GM23338 (cell line): ENCODE measurements at regions not wholly inside any gene's neighbourhood (a gene's known extent, or its start where the extent isn't known, plus 50 kb on each side); places are given as distances from the start of the nearest gene placed in this dataset.
A peak's percentile ranks its signal among the peaks of the same experiment; 100 is the strongest.

Experiments
- ATAC-seq: fragments of 200-7000 bp; cut with Tn5 transposase; 3 replicates; pipeline ENCODE4 v1.9.1; 2020
- DNase-seq: peaks from one replicate; pipeline ENCODE4 v3.0.0-alpha.2; 2015; ENCODE audit warnings: low spot score
- H2AFZ ChIP-seq: fragments of 200-600 bp; sonication (generic); 2 replicates; pipeline ENCODE4 v1.8.0; 2016; ENCODE audit warnings: antibody characterized with exemption, mild to moderate bottlenecking, moderate library complexity
- H3F3A ChIP-seq: fragments of 200-600 bp; sonication (generic); replicated peaks from 2 replicates; pipeline ENCODE4 v1.8.0; 2017; ENCODE audit warnings: antibody characterized with exemption, mixed run types, low read depth
- H3K27ac ChIP-seq: fragments of 200-600 bp; sonication (generic); 2 replicates; pipeline ENCODE4 v1.6.1; 2016; ENCODE audit warnings: low read depth
- H3K27me3 ChIP-seq: fragments of 200-600 bp; sonication (generic); 2 replicates; pipeline ENCODE4 v1.8.0; 2016; ENCODE audit warnings: mild to moderate bottlenecking, mixed run types, moderate library complexity; ENCODE audit not compliant: insufficient read depth
- H3K36me3 ChIP-seq: fragments of 200-600 bp; sonication (generic); 2 replicates; pipeline ENCODE4 v1.8.0; 2016; ENCODE audit warnings: mild to moderate bottlenecking; ENCODE audit not compliant: insufficient read depth
- H3K4me1 ChIP-seq: fragments of 200-600 bp; sonication (generic); 2 replicates; pipeline ENCODE4 v1.8.0; 2016; ENCODE audit warnings: mild to moderate bottlenecking, moderate library complexity; ENCODE audit not compliant: insufficient read depth
- H3K4me2 ChIP-seq: fragments of 200-600 bp; sonication (generic); 2 replicates; pipeline ENCODE4 v1.7.1; 2017; ENCODE audit warnings: mixed run types
- H3K4me3 ChIP-seq: fragments of 200-600 bp; sonication (generic); 2 replicates; pipeline ENCODE4 v1.6.1; 2016; ENCODE audit warnings: mixed run types
- H3K79me2 ChIP-seq: fragments of 200-600 bp; sonication (generic); replicated peaks from 2 replicates; pipeline ENCODE4 v1.8.0; 2017; ENCODE audit warnings: mild to moderate bottlenecking; ENCODE audit not compliant: insufficient read depth
- H3K9me2 ChIP-seq: fragments of 200-600 bp; sonication (generic); 2 replicates; pipeline ENCODE4 v1.8.0; 2017; ENCODE audit not compliant: insufficient read depth
- H4K20me1 ChIP-seq: fragments of 200-600 bp; sonication (generic); replicated peaks from 2 replicates; pipeline ENCODE4 v1.8.0; 2017; ENCODE audit warnings: mild to moderate bottlenecking; ENCODE audit not compliant: insufficient read depth
- H3K27ac Mint-ChIP-seq: 2 replicates; pipeline ENCODE4 v1.8.0; 2020; ENCODE audit warnings: inconsistent platforms, mild to moderate bottlenecking, moderate library complexity, mixed read lengths
- H3K27me3 Mint-ChIP-seq: 3 replicates; pipeline ENCODE4 v1.8.0; 2022; ENCODE audit warnings: low read depth, mild to moderate bottlenecking, moderate library complexity, mixed read lengths, inconsistent platforms; ENCODE audit not compliant: insufficient read depth, poor library complexity
- H3K36me3 Mint-ChIP-seq: 3 replicates; pipeline ENCODE4 v1.8.0; 2021; ENCODE audit warnings: low read depth, mild to moderate bottlenecking, inconsistent platforms, moderate library complexity, mixed read lengths
- H3K4me1 Mint-ChIP-seq: 3 replicates; pipeline ENCODE4 v1.8.0; 2020; ENCODE audit warnings: mild to moderate bottlenecking, inconsistent platforms, mixed read lengths
- H3K4me3 Mint-ChIP-seq: 3 replicates; pipeline ENCODE4 v1.8.0; 2021; ENCODE audit warnings: moderate library complexity, mild to moderate bottlenecking, inconsistent platforms, mixed read lengths
- H3K9me3 Mint-ChIP-seq: 3 replicates; pipeline ENCODE4 v1.8.0; 2020; ENCODE audit warnings: moderate library complexity, mild to moderate bottlenecking, inconsistent platforms, mixed read lengths
- CREB1 ChIP-seq: fragments of 250-450 bp; sonication (Bioruptor Pico); IDR thresholded peaks from 2 replicates; pipeline ENCODE4 v1.5.0; 2020; ENCODE audit warnings: low read depth, mild to moderate bottlenecking, moderate library complexity
- EZH2 ChIP-seq: fragments of 200-600 bp; sonication (generic); IDR thresholded peaks from one replicate; pipeline ENCODE4 v1.8.0; 2017; ENCODE audit warnings: antibody characterized with exemption, mild to moderate bottlenecking, low read depth; ENCODE audit not compliant: unreplicated experiment
- EZH2phosphoT487 ChIP-seq: fragments of 200-600 bp; sonication (generic); IDR thresholded peaks from one replicate; pipeline ENCODE4 v1.8.1; 2018; ENCODE audit warnings: antibody characterized with exemption; ENCODE audit not compliant: unreplicated experiment
- JUNB ChIP-seq: IDR thresholded peaks from one replicate; pipeline ENCODE4 v1.6.1; 2016; ENCODE audit warnings: antibody characterized with exemption; ENCODE audit not compliant: unreplicated experiment
- NANOG ChIP-seq: IDR thresholded peaks from 2 replicates; pipeline ENCODE4 v1.6.1; 2016; ENCODE audit warnings: antibody characterized with exemption, borderline replicate concordance
- POLR2AphosphoS5 ChIP-seq: IDR thresholded peaks from 2 replicates; pipeline ENCODE4 v1.6.1; 2016; ENCODE audit warnings: antibody characterized with exemption, low read depth
- STAT1 ChIP-seq: IDR thresholded peaks from one replicate; pipeline ENCODE4 v1.6.1; 2016; ENCODE audit warnings: antibody characterized with exemption; ENCODE audit not compliant: unreplicated experiment
- ZNF114 ChIP-seq: fragments of 250-450 bp; sonication (Bioruptor Pico); IDR thresholded peaks from 2 replicates; pipeline ENCODE4 v1.5.0; 2020; ENCODE audit warnings: mild to moderate bottlenecking, moderate library complexity
- ZNF331 ChIP-seq: fragments of 250-450 bp; sonication (Bioruptor Pico); IDR thresholded peaks from 2 replicates; pipeline ENCODE4 v1.5.0; 2020; ENCODE audit warnings: low read depth, mild to moderate bottlenecking, moderate library complexity
- TF ChIP-seq, protein P1 (sequence below): IDR thresholded peaks from one replicate; pipeline ENCODE4 v1.6.1; 2018; ENCODE audit warnings: antibody characterized with exemption; ENCODE audit not compliant: unreplicated experiment
- TF ChIP-seq, protein P2 (sequence below), 2 experiments: fragments of 200-600 bp in 1 of 2; sonication (generic) in 1 of 2; conservative IDR thresholded peaks; 2 replicates each; pipeline versions ENCODE4 v1.5.1 to v1.6.1; 2016 to 2017; ENCODE audit warnings: antibody characterized with exemption in 2 of 2, low read depth in 2 of 2, mild to moderate bottlenecking in 2 of 2, moderate library complexity in 1 of 2
- TF ChIP-seq, protein P3 (sequence below): fragments of 250-450 bp; sonication (Bioruptor Pico); IDR thresholded peaks from 2 replicates; pipeline ENCODE4 v1.5.0; 2020; ENCODE audit warnings: mild to moderate bottlenecking, moderate library complexity
- TF ChIP-seq, protein P4 (sequence below): IDR thresholded peaks from 2 replicates; pipeline ENCODE4 v1.6.1; 2016; ENCODE audit warnings: antibody characterized with exemption

DNA sequence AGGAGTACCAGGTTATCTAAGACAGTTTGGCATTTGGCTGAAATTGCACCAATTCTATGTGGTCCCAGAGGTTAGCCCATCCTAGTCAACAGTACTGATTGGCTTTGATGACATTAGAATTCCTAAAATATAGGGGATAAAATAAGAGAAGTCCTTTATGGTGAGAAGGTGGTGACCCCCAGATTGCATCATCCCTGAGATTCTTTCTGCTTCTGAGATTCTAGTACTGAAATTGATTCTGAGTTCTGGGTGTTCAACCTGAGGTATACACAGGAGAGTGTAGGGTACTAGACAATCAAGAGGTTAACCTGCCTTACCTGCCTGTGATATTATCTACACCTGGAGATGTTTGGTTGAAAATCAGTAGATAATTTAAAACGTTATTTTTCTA lies 140.9 kb upstream of the MRPS22 start:
- ATAC-seq (no peak), DNase-seq (no peak)
- Mint-ChIP-seq H3K27me3 (peaks cover 6% of the 10 kb centered on the region), H3K27ac (0 out of 2 replicates have a peak overlapping the region, but pooled peaks have one; percentile 44), H3K4me3 (no peak overlapping the region), H3K9me3 (peaks cover 3% of the 10 kb centered on the region; the same call in 2 of the 3 replicates), H3K4me1 (peaks cover 3% of the 10 kb centered on the region; the same call in 1 of the 3 replicates), H3K36me3 (no peaks in the 10 kb centered on the region)
- Histone ChIP-seq H3K9me2 (no peaks in the 10 kb centered on the region), H3K27me3 (no peaks in the 10 kb centered on the region), H3K27ac (no peak overlapping the region), H3K4me3 (no peak overlapping the region), H4K20me1 (no peaks in the 10 kb centered on the region), H3K4me2 (no peak overlapping the region), H2AFZ (no peak overlapping the region), H3K79me2 (no peaks in the 10 kb centered on the region), H3F3A (no peaks in the 10 kb centered on the region), H3K4me1 (no peaks in the 10 kb centered on the region), H3K36me3 (no peaks in the 10 kb centered on the region)
- TF ChIP-seq EZH2phosphoT487 (no peak), CREB1 (CRISPR knock-in tag) (no peak), POLR2AphosphoS5 (no peak), STAT1 (no peak), EZH2 (no peak), JUNB (no peak), ZNF114 (no peak), ZNF331 (CRISPR knock-in tag) (no peak), NANOG (no peak)
- TF ChIP-seq, protein P1, sequence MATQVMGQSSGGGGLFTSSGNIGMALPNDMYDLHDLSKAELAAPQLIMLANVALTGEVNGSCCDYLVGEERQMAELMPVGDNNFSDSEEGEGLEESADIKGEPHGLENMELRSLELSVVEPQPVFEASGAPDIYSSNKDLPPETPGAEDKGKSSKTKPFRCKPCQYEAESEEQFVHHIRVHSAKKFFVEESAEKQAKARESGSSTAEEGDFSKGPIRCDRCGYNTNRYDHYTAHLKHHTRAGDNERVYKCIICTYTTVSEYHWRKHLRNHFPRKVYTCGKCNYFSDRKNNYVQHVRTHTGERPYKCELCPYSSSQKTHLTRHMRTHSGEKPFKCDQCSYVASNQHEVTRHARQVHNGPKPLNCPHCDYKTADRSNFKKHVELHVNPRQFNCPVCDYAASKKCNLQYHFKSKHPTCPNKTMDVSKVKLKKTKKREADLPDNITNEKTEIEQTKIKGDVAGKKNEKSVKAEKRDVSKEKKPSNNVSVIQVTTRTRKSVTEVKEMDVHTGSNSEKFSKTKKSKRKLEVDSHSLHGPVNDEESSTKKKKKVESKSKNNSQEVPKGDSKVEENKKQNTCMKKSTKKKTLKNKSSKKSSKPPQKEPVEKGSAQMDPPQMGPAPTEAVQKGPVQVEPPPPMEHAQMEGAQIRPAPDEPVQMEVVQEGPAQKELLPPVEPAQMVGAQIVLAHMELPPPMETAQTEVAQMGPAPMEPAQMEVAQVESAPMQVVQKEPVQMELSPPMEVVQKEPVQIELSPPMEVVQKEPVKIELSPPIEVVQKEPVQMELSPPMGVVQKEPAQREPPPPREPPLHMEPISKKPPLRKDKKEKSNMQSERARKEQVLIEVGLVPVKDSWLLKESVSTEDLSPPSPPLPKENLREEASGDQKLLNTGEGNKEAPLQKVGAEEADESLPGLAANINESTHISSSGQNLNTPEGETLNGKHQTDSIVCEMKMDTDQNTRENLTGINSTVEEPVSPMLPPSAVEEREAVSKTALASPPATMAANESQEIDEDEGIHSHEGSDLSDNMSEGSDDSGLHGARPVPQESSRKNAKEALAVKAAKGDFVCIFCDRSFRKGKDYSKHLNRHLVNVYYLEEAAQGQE = no peak
- TF ChIP-seq, protein P2, sequence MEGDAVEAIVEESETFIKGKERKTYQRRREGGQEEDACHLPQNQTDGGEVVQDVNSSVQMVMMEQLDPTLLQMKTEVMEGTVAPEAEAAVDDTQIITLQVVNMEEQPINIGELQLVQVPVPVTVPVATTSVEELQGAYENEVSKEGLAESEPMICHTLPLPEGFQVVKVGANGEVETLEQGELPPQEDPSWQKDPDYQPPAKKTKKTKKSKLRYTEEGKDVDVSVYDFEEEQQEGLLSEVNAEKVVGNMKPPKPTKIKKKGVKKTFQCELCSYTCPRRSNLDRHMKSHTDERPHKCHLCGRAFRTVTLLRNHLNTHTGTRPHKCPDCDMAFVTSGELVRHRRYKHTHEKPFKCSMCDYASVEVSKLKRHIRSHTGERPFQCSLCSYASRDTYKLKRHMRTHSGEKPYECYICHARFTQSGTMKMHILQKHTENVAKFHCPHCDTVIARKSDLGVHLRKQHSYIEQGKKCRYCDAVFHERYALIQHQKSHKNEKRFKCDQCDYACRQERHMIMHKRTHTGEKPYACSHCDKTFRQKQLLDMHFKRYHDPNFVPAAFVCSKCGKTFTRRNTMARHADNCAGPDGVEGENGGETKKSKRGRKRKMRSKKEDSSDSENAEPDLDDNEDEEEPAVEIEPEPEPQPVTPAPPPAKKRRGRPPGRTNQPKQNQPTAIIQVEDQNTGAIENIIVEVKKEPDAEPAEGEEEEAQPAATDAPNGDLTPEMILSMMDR (conservative IDR thresholded peaks at IDR 0.05; ENCODE audit: low read depth in 2 of 2) = no peak
- TF ChIP-seq, protein P3, sequence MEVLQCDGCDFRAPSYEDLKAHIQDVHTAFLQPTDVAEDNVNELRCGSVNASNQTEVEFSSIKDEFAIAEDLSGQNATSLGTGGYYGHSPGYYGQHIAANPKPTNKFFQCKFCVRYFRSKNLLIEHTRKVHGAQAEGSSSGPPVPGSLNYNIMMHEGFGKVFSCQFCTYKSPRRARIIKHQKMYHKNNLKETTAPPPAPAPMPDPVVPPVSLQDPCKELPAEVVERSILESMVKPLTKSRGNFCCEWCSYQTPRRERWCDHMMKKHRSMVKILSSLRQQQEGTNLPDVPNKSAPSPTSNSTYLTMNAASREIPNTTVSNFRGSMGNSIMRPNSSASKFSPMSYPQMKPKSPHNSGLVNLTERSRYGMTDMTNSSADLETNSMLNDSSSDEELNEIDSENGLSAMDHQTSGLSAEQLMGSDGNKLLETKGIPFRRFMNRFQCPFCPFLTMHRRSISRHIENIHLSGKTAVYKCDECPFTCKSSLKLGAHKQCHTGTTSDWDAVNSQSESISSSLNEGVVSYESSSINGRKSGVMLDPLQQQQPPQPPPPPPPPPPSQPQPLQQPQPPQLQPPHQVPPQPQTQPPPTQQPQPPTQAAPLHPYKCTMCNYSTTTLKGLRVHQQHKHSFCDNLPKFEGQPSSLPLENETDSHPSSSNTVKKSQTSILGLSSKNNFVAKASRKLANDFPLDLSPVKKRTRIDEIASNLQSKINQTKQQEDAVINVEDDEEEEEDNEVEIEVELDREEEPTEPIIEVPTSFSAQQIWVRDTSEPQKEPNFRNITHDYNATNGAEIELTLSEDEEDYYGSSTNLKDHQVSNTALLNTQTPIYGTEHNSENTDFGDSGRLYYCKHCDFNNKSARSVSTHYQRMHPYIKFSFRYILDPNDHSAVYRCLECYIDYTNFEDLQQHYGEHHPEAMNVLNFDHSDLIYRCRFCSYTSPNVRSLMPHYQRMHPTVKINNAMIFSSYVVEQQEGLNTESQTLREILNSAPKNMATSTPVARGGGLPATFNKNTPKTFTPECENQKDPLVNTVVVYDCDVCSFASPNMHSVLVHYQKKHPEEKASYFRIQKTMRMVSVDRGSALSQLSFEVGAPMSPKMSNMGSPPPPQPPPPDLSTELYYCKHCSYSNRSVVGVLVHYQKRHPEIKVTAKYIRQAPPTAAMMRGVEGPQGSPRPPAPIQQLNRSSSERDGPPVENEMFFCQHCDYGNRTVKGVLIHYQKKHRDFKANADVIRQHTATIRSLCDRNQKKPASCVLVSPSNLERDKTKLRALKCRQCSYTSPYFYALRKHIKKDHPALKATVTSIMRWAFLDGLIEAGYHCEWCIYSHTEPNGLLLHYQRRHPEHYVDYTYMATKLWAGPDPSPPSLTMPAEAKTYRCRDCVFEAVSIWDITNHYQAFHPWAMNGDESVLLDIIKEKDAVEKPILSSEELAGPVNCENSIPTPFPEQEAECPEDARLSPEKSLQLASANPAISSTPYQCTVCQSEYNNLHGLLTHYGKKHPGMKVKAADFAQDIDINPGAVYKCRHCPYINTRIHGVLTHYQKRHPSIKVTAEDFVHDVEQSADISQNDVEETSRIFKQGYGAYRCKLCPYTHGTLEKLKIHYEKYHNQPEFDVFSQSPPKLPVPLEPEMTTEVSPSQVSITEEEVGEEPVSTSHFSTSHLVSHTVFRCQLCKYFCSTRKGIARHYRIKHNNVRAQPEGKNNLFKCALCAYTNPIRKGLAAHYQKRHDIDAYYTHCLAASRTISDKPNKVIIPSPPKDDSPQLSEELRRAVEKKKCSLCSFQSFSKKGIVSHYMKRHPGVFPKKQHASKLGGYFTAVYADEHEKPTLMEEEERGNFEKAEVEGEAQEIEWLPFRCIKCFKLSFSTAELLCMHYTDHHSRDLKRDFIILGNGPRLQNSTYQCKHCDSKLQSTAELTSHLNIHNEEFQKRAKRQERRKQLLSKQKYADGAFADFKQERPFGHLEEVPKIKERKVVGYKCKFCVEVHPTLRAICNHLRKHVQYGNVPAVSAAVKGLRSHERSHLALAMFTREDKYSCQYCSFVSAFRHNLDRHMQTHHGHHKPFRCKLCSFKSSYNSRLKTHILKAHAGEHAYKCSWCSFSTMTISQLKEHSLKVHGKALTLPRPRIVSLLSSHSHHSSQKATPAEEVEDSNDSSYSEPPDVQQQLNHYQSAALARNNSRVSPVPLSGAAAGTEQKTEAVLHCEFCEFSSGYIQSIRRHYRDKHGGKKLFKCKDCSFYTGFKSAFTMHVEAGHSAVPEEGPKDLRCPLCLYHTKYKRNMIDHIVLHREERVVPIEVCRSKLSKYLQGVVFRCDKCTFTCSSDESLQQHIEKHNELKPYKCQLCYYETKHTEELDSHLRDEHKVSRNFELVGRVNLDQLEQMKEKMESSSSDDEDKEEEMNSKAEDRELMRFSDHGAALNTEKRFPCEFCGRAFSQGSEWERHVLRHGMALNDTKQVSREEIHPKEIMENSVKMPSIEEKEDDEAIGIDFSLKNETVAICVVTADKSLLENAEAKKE (CRISPR knock-in tag) = no peak
- TF ChIP-seq, protein P4, sequence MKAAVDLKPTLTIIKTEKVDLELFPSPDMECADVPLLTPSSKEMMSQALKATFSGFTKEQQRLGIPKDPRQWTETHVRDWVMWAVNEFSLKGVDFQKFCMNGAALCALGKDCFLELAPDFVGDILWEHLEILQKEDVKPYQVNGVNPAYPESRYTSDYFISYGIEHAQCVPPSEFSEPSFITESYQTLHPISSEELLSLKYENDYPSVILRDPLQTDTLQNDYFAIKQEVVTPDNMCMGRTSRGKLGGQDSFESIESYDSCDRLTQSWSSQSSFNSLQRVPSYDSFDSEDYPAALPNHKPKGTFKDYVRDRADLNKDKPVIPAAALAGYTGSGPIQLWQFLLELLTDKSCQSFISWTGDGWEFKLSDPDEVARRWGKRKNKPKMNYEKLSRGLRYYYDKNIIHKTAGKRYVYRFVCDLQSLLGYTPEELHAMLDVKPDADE = no peak
